Left lobe of liver (tissue), 2 donors: ENCODE measurements at regions not wholly inside any gene's neighbourhood (a gene's known extent, or its start where the extent isn't known, plus 50 kb on each side); places are given as distances from the start of the nearest gene placed in this dataset.
"Not testable (repeated sequence)": the region's sequence is repeated elsewhere in the genome, so short reads cannot be mapped to it uniquely, and the experiment has no call there.

ENCODE experiments used
- ATAC-seq: fragments of 200-7000 bp; cut with Tn5 transposase; one replicate; pipeline ENCODE4 v1.9.1; 2020; ENCODE audit warnings: mild to moderate bottlenecking, moderate library complexity
- DNase-seq: peaks from one replicate; pipeline ENCODE4 v3.0.0-alpha.2; 2020; ENCODE audit warnings: low spot score
- donor health status: DM: no; HTN: no; CAD: no; lungs with moderate emphysema.
- donor health status: DM: no; HTN: yes; CAD: no.

DNA sequence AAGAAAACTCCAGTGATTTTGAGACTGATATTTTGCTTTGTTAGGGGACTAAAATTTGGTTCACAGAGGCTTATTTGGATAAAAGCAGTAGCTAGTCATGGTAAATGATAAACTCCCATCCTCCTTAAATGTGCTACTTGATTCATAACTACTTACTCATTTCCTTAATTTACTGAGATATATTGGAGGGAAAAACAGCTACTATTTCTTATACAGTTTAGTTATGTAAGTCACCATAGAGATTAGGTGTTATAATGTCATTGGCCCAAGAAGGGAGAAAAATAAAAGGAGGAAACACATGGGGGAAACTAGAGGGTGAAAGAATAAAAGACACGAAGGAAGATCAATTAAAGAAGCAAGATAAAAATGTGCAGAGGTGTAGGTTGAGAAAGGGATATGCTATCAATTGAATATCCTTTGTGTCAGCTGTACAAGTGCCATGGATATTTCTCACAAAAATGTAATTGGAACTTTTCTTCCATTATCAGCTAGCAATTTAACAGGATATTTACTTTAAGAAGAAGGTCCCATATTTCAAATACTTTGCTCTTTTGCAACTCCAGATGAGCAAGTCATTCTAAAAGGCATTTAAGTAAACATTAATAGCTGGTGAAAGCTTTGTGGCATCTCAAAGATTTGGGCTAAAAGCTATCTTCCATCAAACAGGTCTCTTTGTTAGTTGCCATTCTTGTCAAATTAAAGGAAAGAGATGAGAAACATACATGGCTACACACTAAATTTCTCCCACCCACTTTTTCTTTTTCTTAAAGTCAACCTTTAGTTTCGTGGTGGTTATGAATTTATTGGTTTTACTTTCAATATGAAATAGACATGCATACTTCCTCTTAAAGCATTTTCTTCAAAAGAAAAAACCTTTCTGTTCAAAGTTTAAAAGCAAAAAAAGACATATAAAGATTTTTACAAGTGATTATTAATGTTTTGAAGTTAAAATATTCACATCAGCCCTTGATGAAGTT lies 439.5 kb downstream of the CCER1 start:
- DNase-seq (no peak), ATAC-seq (no peak)

GRCh38 chr12:90514325-90514724 lies 440.7 kb downstream of the CCER1 start:
- DNase-seq (no peak), ATAC-seq (no peak)

- DNase-seq (no peak), ATAC-seq (no peak)
Observed at GRCh38 chr12:90512518-90512917, 442.5 kb downstream of the CCER1 start.

DNA sequence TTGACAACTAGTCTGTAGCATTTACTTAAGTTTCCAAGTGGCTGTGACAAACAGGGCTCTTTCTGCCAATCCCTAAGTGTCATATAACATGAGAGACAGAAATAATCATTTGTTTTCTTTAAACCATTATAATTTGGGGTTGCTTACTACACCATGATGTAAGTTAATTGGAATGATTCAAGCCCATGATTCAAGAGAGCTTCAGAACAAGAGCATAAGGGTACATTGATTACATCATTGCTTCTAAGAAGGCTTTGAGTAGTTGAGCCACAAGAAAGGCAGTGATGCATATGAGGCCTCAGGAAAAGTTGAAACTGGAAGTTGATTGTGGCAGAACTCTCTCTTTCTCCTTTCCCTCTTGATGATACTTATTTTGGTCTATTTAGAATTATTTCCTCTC lies 444.0 kb downstream of the CCER1 start:
- no peak for ATAC-seq
- no peak for DNase-seq

DNA sequence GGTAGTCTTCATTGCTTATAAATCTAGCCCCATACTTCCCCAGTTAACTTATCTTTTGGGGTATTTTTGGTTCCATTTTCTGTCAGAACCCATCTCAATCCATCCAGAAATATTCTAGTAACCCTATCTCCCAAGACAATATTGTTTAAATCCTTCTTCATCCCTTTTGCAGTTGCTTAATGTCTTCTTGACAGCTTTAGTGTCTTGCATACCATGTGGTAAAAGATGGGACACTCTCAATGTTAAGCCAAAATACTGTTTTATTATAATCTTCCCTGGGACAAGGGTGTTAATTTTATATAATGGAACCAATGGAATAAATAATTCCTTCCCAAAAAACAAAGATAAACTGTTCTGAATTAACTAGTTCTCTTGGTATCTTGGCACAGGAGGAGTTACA lies 450.2 kb downstream of the CCER1 start:
- ATAC-seq (no peak), DNase-seq (no peak)

DNA sequence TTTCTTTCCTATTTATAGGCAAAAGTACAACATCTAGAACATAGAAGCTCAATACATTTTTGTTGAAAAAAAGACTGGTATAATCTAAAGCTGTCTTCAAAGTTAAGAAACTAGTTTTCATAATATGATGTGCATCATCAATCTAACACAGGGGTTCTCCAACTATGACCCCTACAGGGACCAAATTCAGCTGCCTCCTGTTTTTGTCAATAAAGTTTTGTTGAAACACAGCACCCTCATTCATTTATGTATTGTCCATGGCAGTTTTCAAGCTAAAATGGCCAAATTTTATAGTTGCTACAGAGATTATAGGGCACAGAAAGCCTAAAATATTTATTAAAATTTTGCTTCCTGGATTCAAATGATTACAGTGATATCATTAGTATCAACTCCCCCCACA lies 452.9 kb downstream of the CCER1 start:
- ATAC-seq (no peak), DNase-seq (no peak)

DNA sequence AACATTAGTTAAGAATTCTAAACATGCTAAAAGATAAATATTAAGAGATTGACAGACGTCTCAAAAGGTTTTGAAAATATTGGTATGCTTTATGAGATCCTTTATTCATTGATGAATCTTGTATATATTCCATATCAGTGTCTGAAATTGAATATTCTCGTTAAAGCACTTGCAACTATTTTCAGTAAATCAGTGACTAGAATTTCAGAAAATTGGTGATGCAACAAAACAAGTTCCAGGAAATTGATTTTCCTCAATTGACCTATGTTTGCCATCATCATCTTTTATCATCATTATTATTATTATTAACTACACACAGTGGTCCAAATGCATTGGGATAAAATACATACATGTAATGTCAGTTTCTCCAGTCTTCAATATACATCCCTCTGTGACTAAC lies 453.6 kb downstream of the CCER1 start:
- DNase-seq (no peak), ATAC-seq (no peak)

DNA sequence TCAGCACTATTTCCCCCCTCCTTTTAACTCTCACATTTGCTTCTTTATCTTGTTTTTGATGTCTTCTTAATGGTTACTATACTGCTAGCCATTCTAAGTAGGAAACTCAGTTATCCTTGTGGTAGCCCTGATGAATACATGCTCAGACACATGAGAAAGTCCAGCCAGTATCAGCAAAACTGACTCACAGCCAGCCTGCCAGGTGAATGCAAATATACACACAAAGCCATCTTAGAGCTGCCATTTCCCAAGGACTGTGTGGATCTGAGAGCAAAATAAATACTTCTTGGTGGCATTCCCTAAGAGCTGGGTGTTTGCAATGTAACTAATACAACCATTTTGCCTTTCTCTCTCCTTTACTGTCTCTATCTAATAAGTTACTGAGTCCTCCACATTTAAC lies 455.2 kb downstream of the CCER1 start:
- ATAC-seq (no peak), DNase-seq (no peak)

- DNase-seq (no peak), ATAC-seq (no peak)
Observed at GRCh38 chr12:90497923-90498545, 456.9 kb downstream of the CCER1 start.

DNA sequence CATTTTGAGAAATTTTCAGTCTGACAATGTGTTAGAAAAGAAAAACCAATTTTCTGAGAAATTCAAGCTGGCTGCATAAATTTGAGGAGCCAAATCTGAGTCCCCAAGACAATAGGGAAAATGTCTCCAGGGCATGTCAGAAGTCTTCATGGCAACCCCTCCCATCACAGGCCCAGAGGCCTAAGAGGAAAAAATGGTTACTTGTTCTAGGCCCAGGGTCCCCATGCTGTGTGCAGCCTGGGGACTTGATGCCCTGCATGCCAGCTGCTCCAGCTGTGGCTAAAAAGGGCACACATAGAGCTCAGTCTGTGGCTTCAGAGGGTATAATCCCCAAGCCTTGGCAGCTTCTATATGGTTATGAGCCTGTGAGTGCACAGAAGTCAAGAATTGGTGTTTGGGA lies 464.6 kb downstream of the CCER1 start:
- ATAC-seq: no peak

GRCh38 chr12:90489141-90489540 lies 465.8 kb downstream of the CCER1 start:
- no peak for ATAC-seq
- DNase-seq: no peak

More for the DNA sequence above, 464.6 kb downstream of the CCER1 start:
- DNase-seq: no peak

GRCh38 chr12:90485560-90485959 lies 469.4 kb downstream of the CCER1 start:
- ATAC-seq: no peak
- no peak for DNase-seq

GRCh38 chr12:90484094-90484493 lies 470.9 kb downstream of the CCER1 start:
- no peak for DNase-seq
- ATAC-seq: no peak

- DNase-seq (no peak), ATAC-seq (no peak)
Observed at GRCh38 chr12:90481748-90482147, 473.2 kb downstream of the CCER1 start.

DNA sequence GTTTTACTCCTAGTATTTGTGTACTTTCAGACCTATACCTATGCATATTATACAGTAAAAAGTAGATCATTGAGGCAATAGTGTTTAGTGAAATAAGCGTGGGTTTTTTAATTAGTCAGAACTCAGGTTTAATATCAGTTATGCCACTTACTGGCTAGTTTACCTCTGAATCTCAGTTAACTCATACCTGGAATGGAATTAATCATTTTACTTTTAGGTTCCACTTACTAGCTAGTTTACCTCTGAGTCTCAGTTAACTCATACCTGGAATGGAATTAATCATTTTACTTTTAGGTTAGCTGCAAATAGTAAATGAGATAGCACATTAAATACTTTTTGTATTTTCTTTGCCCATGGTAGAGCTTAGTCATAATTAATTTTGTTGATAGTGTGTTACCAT lies 475.7 kb downstream of the CCER1 start:
- DNase-seq: no peak
- no peak for ATAC-seq

- no peak for DNase-seq
- no peak for ATAC-seq
Observed at GRCh38 chr12:90473831-90474230, 481.1 kb downstream of the CCER1 start.

GRCh38 chr12:90460681-90461080 lies 494.3 kb downstream of the CCER1 start:
- no peak for ATAC-seq
- DNase-seq: no peak

GRCh38 chr12:90456248-90456647 lies 498.7 kb downstream of the CCER1 start:
- DNase-seq: no peak
- ATAC-seq: no peak

- DNase-seq (no peak), ATAC-seq (no peak)
Observed at GRCh38 chr12:90455756-90456155, 499.2 kb downstream of the CCER1 start.

DNA sequence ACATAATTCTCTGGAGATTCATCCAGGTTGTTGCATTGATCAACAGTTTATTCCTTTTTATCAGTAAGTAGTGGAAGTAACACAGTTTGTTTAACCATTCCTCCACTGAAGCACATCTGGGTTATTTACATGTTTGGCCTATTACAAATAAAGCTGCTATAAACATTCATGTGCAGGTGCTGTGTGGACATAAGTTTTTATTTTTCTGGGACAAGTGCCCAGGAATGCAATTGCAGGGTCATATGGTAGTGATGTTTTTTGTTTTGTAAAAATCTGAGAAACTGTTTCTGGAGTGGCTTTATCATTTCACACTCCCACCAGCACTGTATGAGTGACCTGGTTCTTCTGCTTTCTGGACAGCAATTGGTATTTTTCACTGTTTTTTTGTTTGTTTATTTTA lies 505.4 kb downstream of the CCER1 start:
- DNase-seq: no peak
- ATAC-seq: no peak

GRCh38 chr12:90443466-90443865 lies 511.5 kb downstream of the CCER1 start:
- not testable (repeated sequence) for ATAC-seq

GRCh38 chr12:90441431-90441830 lies 513.5 kb downstream of the CCER1 start:
- no peak for DNase-seq
- no peak for ATAC-seq

More at GRCh38 chr12:90443466-90443865, 511.5 kb downstream of the CCER1 start:
- not testable (repeated sequence) for DNase-seq
